Germinal center (tissue), 1 donor: ENCODE measurements at regions not wholly inside any gene's neighbourhood (a gene's known extent, or its start where the extent isn't known, plus 50 kb on each side); places are given as distances from the start of the nearest gene placed in this dataset.
"Not testable (repeated sequence)": the region's sequence is repeated elsewhere in the genome, so short reads cannot be mapped to it uniquely, and the experiment has no call there.

Source experiments
- DNase-seq: peaks from one replicate; pipeline ENCODE4 v3.0.0; 2012; ENCODE audit warnings: mixed read lengths, low spot score

GRCh38 chr3:69647511-69648110, 91.7 kb upstream of the MITF start:
- no peak for DNase-seq

- DNase-seq = no peak
These were observed 92.2 kb upstream of the MITF start for GRCh38 chr3:69647081-69647480.

- no peak for DNase-seq
These were observed 92.8 kb upstream of the MITF start for GRCh38 chr3:69646287-69647067.

- DNase-seq = no peak
These were observed 96.7 kb upstream of the MITF start for GRCh38 chr3:69642606-69643005.

GRCh38 chr3:69639851-69640250, 99.4 kb upstream of the MITF start:
- no peak for DNase-seq

GRCh38 chr3:69628951-69629350, 110.3 kb upstream of the MITF start:
- no peak for DNase-seq

GRCh38 chr3:69613286-69613685, 126.0 kb upstream of the MITF start:
- no peak for DNase-seq

GRCh38 chr3:69612791-69613190, 126.5 kb upstream of the MITF start:
- DNase-seq = no peak

GRCh38 chr3:69609566-69609965, 129.7 kb upstream of the MITF start:
- not testable (repeated sequence) for DNase-seq

GRCh38 chr3:69607466-69608305, 131.6 kb upstream of the MITF start:
- no peak for DNase-seq

- no peak for DNase-seq
These were observed 133.4 kb upstream of the MITF start for GRCh38 chr3:69605867-69606266.

- no peak for DNase-seq
These were observed 134.4 kb upstream of the MITF start for GRCh38 chr3:69604735-69605450.

- no peak for DNase-seq
These were observed 137.2 kb upstream of the MITF start for GRCh38 chr3:69602112-69602511.

- DNase-seq = no peak
These were observed 145.0 kb upstream of the MITF start for GRCh38 chr3:69594286-69594685.

- no peak for DNase-seq
These were observed 148.0 kb upstream of the MITF start for GRCh38 chr3:69591164-69591736.

- DNase-seq = no peak
These were observed 149.2 kb upstream of the MITF start for GRCh38 chr3:69590111-69590510.

- no peak for DNase-seq
These were observed 151.1 kb upstream of the MITF start for GRCh38 chr3:69588170-69588569.

GRCh38 chr3:69585472-69585871, 153.8 kb upstream of the MITF start:
- DNase-seq = no peak

- DNase-seq = no peak
These were observed 157.2 kb upstream of the MITF start for GRCh38 chr3:69582044-69582443.

- DNase-seq = no peak
These were observed 159.8 kb upstream of the MITF start for GRCh38 chr3:69579306-69580041.

GRCh38 chr3:69569520-69569919, 169.7 kb upstream of the MITF start:
- DNase-seq = no peak
